ENCODE measurements at regions not wholly inside any gene's neighbourhood (a gene's known extent, or its start where the extent isn't known, plus 50 kb on each side); places are given as distances from the start of the nearest gene placed in this dataset.

GRCh38 chr15:62618846-62619504, 423.6 kb upstream of the TPM1 start:
- H3K27ac ChIP-seq (ENCODE audit: low read depth, low read length, poor library complexity, severe bottlenecking), result no peak overlapping the region
- POLR2A ChIA-PET (ENCODE audit: low non-redundant PET), result no interaction called here
- BruUV-seq (replicated peaks), result no TSS peak

GRCh38 chr15:62619526-62619925, 423.0 kb upstream of the TPM1 start:
- no peaks in the 10 kb centered on the region for H3K4me1 ChIP-seq (ENCODE audit: insufficient read depth, low read length, poor library complexity, severe bottlenecking)
- H3K4me3 ChIP-seq (ENCODE audit: low read depth, low read length, poor library complexity, severe bottlenecking), result no peak overlapping the region
- CTCF ChIA-PET, result no interaction called here
- no TSS peak for BruUV-seq (replicated peaks)
- intact Hi-C loops (cut with micrococcal nuclease; ENCODE audit: unreplicated experiment), result no loop called here
- DNase-seq (ENCODE audit: low spot score), result no peak
- TF ChIP-seq, protein P1, sequence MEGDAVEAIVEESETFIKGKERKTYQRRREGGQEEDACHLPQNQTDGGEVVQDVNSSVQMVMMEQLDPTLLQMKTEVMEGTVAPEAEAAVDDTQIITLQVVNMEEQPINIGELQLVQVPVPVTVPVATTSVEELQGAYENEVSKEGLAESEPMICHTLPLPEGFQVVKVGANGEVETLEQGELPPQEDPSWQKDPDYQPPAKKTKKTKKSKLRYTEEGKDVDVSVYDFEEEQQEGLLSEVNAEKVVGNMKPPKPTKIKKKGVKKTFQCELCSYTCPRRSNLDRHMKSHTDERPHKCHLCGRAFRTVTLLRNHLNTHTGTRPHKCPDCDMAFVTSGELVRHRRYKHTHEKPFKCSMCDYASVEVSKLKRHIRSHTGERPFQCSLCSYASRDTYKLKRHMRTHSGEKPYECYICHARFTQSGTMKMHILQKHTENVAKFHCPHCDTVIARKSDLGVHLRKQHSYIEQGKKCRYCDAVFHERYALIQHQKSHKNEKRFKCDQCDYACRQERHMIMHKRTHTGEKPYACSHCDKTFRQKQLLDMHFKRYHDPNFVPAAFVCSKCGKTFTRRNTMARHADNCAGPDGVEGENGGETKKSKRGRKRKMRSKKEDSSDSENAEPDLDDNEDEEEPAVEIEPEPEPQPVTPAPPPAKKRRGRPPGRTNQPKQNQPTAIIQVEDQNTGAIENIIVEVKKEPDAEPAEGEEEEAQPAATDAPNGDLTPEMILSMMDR (conservative IDR thresholded peaks at IDR 0.05; ENCODE audit: low read depth, low read length), result no peak
- TF ChIP-seq EZH2 (IDR thresholded peaks at IDR 0.05; ENCODE audit: borderline replicate concordance, low read depth, low read length, poor library complexity, severe bottlenecking), result no peak
- H3K27me3 ChIP-seq (replicated peaks; ENCODE audit: insufficient read depth, low read depth, low read length, poor library complexity), result no peaks in the 10 kb centered on the region
- H3K9me3 ChIP-seq (ENCODE audit: low read depth, low read length, poor library complexity, severe bottlenecking), result no peaks in the 10 kb centered on the region
- no peaks in the 10 kb centered on the region for H3K36me3 ChIP-seq (ENCODE audit: insufficient read depth, low read length, poor library complexity, severe bottlenecking)
- POLR2A ChIA-PET (ENCODE audit: low non-redundant PET), result no interaction called here
- H3K27ac ChIP-seq (ENCODE audit: low read depth, low read length, poor library complexity, severe bottlenecking), result no peak overlapping the region

More at GRCh38 chr15:62618846-62619504, 423.6 kb upstream of the TPM1 start:
- Histone ChIP-seq H3K4me3 (ENCODE audit: low read depth, low read length, poor library complexity, severe bottlenecking) (no peak overlapping the region), H3K4me1 (ENCODE audit: insufficient read depth, low read length, poor library complexity, severe bottlenecking) (no peaks in the 10 kb centered on the region), H3K9me3 (ENCODE audit: low read depth, low read length, poor library complexity, severe bottlenecking) (no peaks in the 10 kb centered on the region), H3K36me3 (ENCODE audit: insufficient read depth, low read length, poor library complexity, severe bottlenecking) (no peaks in the 10 kb centered on the region), H3K27me3 (replicated peaks; ENCODE audit: insufficient read depth, low read depth, low read length, poor library complexity) (no peaks in the 10 kb centered on the region)
- DNase-seq (ENCODE audit: low spot score), result no peak
- intact Hi-C loops (cut with micrococcal nuclease; ENCODE audit: unreplicated experiment), result no loop called here
- CTCF ChIA-PET, result no interaction called here
- TF ChIP-seq, protein P1 (conservative IDR thresholded peaks at IDR 0.05; ENCODE audit: low read depth, low read length), result no peak
- no peak for TF ChIP-seq EZH2 (IDR thresholded peaks at IDR 0.05; ENCODE audit: borderline replicate concordance, low read depth, low read length, poor library complexity, severe bottlenecking)

- Histone ChIP-seq H3K4me1 (ENCODE audit: insufficient read depth, low read length, poor library complexity, severe bottlenecking) (no peaks in the 10 kb centered on the region), H3K27me3 (replicated peaks; ENCODE audit: insufficient read depth, low read depth, low read length, poor library complexity) (no peaks in the 10 kb centered on the region), H3K27ac (ENCODE audit: low read depth, low read length, poor library complexity, severe bottlenecking) (no peak overlapping the region), H3K9me3 (ENCODE audit: low read depth, low read length, poor library complexity, severe bottlenecking) (no peaks in the 10 kb centered on the region), H3K4me3 (ENCODE audit: low read depth, low read length, poor library complexity, severe bottlenecking) (no peak overlapping the region), H3K36me3 (ENCODE audit: insufficient read depth, low read length, poor library complexity, severe bottlenecking) (no peaks in the 10 kb centered on the region)
- BruUV-seq (replicated peaks), result no TSS peak
- TF ChIP-seq EZH2 (IDR thresholded peaks at IDR 0.05; ENCODE audit: borderline replicate concordance, low read depth, low read length, poor library complexity, severe bottlenecking), result no peak
- TF ChIP-seq, protein P1 (conservative IDR thresholded peaks at IDR 0.05; ENCODE audit: low read depth, low read length), result no peak
- intact Hi-C loops (cut with micrococcal nuclease; ENCODE audit: unreplicated experiment), result no loop called here
- ChIA-PET POLR2A (ENCODE audit: low non-redundant PET) (no interaction called here), CTCF (no interaction called here)
- no peak for DNase-seq (ENCODE audit: low spot score)
These were observed 419.8 kb upstream of the TPM1 start for GRCh38 chr15:62622775-62623174.

Measured in A673 (cell line).